PFSK-1 (cell line): ENCODE measurements at regions not wholly inside any gene's neighbourhood (a gene's known extent, or its start where the extent isn't known, plus 50 kb on each side); places are given as distances from the start of the nearest gene placed in this dataset.

Experiments used
- FOXP2 ChIP-seq: optimal IDR thresholded peaks from 2 replicates; pipeline ENCODE3; 2011; ENCODE audit warnings: borderline replicate concordance, control low read depth, inconsistent platforms; ENCODE audit not compliant: insufficient read depth; ENCODE audit errors: extremely low read length, extremely low read depth
- POLR2AphosphoS5 ChIP-seq: IDR thresholded peaks from 2 replicates; pipeline ENCODE4 v1.6.1; 2012; ENCODE audit warnings: low read depth, mild to moderate bottlenecking, control low read depth, low read length, moderate library complexity
- REST ChIP-seq, 2 experiments: IDR thresholded peaks; 2 replicates each; pipeline versions ENCODE4 v1.6.1 to v1.8.0; 2011 to 2012; ENCODE audit warnings: low read depth in 2 of 2, low read length in 2 of 2, control low read depth in 1 of 2, inconsistent platforms in 1 of 2, mild to moderate bottlenecking in 1 of 2, moderate library complexity in 1 of 2; ENCODE audit not compliant: insufficient read depth in 1 of 2
- SIN3A ChIP-seq: IDR thresholded peaks from 2 replicates; pipeline ENCODE4 v1.6.1; 2012; ENCODE audit warnings: mild to moderate bottlenecking, low read length, moderate library complexity, borderline replicate concordance; ENCODE audit not compliant: insufficient read depth
- TAF1 ChIP-seq: IDR thresholded peaks from 2 replicates; pipeline ENCODE4 v1.6.1; 2012; ENCODE audit warnings: low read length, control low read depth, borderline replicate concordance; ENCODE audit not compliant: insufficient read depth

- TF ChIP-seq POLR2AphosphoS5 (no peak), TAF1 (no peak), REST (IDR thresholded peaks at IDR 0.05; ENCODE audit: insufficient read depth in 1 of 2, low read depth in 2 of 2, low read length in 2 of 2) (no peak), SIN3A (no peak), FOXP2 (no peak)
These were observed 323.4 kb downstream of the LTN1 start for GRCh38 chr21:28669321-28669720.
